PC-9 (cell line): ENCODE measurements at regions not wholly inside any gene's neighbourhood (a gene's known extent, or its start where the extent isn't known, plus 50 kb on each side); places are given as distances from the start of the nearest gene placed in this dataset.

Experiments
- BruUV-seq: library from RNA; stranded (reverse); fragments of 400-500 nt; replicated peaks from 2 replicates; lab custom pipeline; 2021; lab: Mats Ljungman, UMichigan
- CTCF ChIA-PET: fragments of 300-600 bp; sonication (Branson Sonifier 250); formaldehyde crosslinking; loops from one replicate; lab custom pipeline; 2022; ENCODE audit warnings: antibody characterized with exemption; lab: Charles Lee
- POLR2A ChIA-PET: fragments of 300-600 bp; sonication (Branson Sonifier 250); formaldehyde crosslinking; loops from one replicate; lab custom pipeline; 2022; ENCODE audit warnings: antibody characterized with exemption; ENCODE audit not compliant: unreplicated experiment; lab: Charles Lee
- DNase-seq, 2 experiments: peaks; one replicate each; pipeline versions ENCODE4 v3.0.0 to v3.0.0-alpha.2; 2015 to 2022; ENCODE audit warnings: mixed read lengths in 1 of 2
- H2AFZ ChIP-seq: fragments of 200-600 bp; sonication (generic); 2 replicates; pipeline ENCODE4 v1.8.1; 2017; ENCODE audit warnings: antibody characterized with exemption
- H3F3A ChIP-seq: fragments of 200-600 bp; sonication (generic); 2 replicates; pipeline ENCODE4 v1.8.1; 2017; ENCODE audit warnings: antibody characterized with exemption, mild to moderate bottlenecking, low read depth; ENCODE audit not compliant: insufficient read depth
- H3K27ac ChIP-seq: fragments of 200-600 bp; sonication (generic); 2 replicates; pipeline ENCODE4 v1.6.1; 2016; ENCODE audit warnings: mixed run types
- H3K27me3 ChIP-seq: fragments of 200-600 bp; sonication (generic); 2 replicates; pipeline ENCODE4 v1.6.1; 2016; ENCODE audit warnings: low read depth, mixed run types; ENCODE audit not compliant: insufficient read depth
- H3K36me3 ChIP-seq: fragments of 200-600 bp; sonication (generic); 2 replicates; pipeline ENCODE4 v1.6.1; 2016; ENCODE audit warnings: low read depth, mixed run types
- H3K4me1 ChIP-seq: fragments of 200-600 bp; sonication (generic); replicated peaks from 2 replicates; pipeline ENCODE4 v1.6.1; 2016; ENCODE audit warnings: mixed run types; ENCODE audit not compliant: insufficient read depth
- H3K4me2 ChIP-seq: fragments of 200-600 bp; sonication (generic); 2 replicates; pipeline ENCODE4 v1.6.1; 2017; ENCODE audit warnings: mixed run types
- H3K4me3 ChIP-seq: fragments of 200-600 bp; sonication (generic); 2 replicates; pipeline ENCODE4 v1.6.1; 2016; ENCODE audit warnings: mixed run types
- H3K79me2 ChIP-seq: fragments of 200-600 bp; sonication (generic); 2 replicates; pipeline ENCODE4 v1.6.1; 2017; ENCODE audit warnings: low read depth, mixed run types
- H3K9me2 ChIP-seq: fragments of 200-600 bp; sonication (generic); 2 replicates; pipeline ENCODE4 v1.8.1; 2017; ENCODE audit warnings: mild to moderate bottlenecking; ENCODE audit not compliant: insufficient read depth
- H3K9me3 ChIP-seq: fragments of 200-600 bp; sonication (generic); 2 replicates; pipeline ENCODE4 v1.8.1; 2016; ENCODE audit warnings: low read depth; ENCODE audit not compliant: insufficient read depth
- H4K20me1 ChIP-seq: fragments of 200-600 bp; sonication (generic); 2 replicates; pipeline ENCODE4 v1.8.1; 2017; ENCODE audit not compliant: insufficient read depth
- EZH2 ChIP-seq: fragments of 200-600 bp; sonication (generic); IDR thresholded peaks from 2 replicates; pipeline ENCODE4 v1.8.0; 2017; ENCODE audit warnings: antibody characterized with exemption, low read depth
- intact Hi-C: fragments of 100-400 bp; cut with micrococcal nuclease; formaldehyde crosslinking; loops from one replicate; pipeline ENCODE4 v1.10.0; 2022; ENCODE audit not compliant: unreplicated experiment
- TF ChIP-seq, protein P1 (sequence below): fragments of 200-600 bp; sonication (generic); conservative IDR thresholded peaks from 2 replicates; pipeline ENCODE4 v1.6.1; 2017; ENCODE audit warnings: mixed run types, antibody characterized with exemption, mild to moderate bottlenecking, moderate library complexity

DNA sequence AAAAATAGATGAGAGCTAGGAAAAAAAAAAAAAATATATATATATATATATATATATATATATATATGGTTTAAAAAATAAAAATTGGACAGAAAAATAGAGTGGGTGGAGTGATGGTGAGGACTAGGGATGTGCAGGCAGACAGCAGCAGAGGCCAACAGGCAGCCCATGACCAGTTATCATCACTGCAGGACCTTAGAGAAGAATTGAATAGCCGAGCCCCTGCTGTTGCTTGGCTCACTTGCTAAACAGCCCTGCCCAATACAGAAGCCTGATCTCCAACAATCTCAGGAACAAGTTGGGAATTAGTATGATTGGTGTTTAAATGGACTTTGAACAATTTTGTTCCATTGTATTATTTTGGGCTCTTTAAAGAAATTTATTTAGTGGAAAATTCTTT is 967.5 kb upstream of the PIK3C3 start:
- no peak for DNase-seq
- Histone ChIP-seq H3K4me2 (no peak overlapping the region), H3K4me1 (no peaks in the 10 kb centered on the region), H3K9me3 (no peaks in the 10 kb centered on the region), H3K79me2 (no peaks in the 10 kb centered on the region), H2AFZ (no peak overlapping the region), H4K20me1 (no peaks in the 10 kb centered on the region), H3K27me3 (no peaks in the 10 kb centered on the region), H3K36me3 (no peaks in the 10 kb centered on the region), H3K4me3 (no peak overlapping the region), H3K27ac (no peak overlapping the region), H3F3A (no peaks in the 10 kb centered on the region), H3K9me2 (no peaks in the 10 kb centered on the region)
- intact Hi-C loops: no loop called here
- BruUV-seq: no TSS peak
- POLR2A ChIA-PET: no interaction called here
- CTCF ChIA-PET: no interaction called here
- TF ChIP-seq EZH2: no peak
- TF ChIP-seq, protein P1, sequence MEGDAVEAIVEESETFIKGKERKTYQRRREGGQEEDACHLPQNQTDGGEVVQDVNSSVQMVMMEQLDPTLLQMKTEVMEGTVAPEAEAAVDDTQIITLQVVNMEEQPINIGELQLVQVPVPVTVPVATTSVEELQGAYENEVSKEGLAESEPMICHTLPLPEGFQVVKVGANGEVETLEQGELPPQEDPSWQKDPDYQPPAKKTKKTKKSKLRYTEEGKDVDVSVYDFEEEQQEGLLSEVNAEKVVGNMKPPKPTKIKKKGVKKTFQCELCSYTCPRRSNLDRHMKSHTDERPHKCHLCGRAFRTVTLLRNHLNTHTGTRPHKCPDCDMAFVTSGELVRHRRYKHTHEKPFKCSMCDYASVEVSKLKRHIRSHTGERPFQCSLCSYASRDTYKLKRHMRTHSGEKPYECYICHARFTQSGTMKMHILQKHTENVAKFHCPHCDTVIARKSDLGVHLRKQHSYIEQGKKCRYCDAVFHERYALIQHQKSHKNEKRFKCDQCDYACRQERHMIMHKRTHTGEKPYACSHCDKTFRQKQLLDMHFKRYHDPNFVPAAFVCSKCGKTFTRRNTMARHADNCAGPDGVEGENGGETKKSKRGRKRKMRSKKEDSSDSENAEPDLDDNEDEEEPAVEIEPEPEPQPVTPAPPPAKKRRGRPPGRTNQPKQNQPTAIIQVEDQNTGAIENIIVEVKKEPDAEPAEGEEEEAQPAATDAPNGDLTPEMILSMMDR: no peak

DNA sequence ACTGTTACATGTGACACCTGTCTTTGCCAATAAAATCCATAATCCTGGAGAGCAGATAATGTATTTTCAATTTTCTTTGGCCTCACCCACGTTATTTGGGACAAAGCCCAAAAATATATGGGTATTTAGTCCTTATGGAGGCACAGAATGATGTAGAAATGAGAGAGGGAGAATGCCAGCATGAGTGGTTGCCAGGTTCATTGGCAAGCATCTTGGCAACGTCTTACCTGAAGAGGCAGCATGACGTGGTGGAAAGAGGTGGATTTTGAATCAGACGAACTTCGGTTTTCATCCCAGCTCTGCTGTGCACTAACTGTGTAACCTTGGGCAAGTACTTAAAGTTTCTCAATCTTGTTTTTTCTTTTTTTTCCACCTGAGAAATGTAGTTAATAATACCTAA is 969.6 kb upstream of the PIK3C3 start:
- H3K79me2 ChIP-seq: no peaks in the 10 kb centered on the region
- H3F3A ChIP-seq: no peaks in the 10 kb centered on the region
- no peak overlapping the region for H3K4me2 ChIP-seq
- H3K36me3 ChIP-seq: no peaks in the 10 kb centered on the region
- H3K9me3 ChIP-seq: no peaks in the 10 kb centered on the region
- H2AFZ ChIP-seq: no peak overlapping the region
- H3K27ac ChIP-seq: no peak overlapping the region
- ChIA-PET POLR2A (no interaction called here), CTCF (no interaction called here)
- H4K20me1 ChIP-seq: no peaks in the 10 kb centered on the region
- no peaks in the 10 kb centered on the region for H3K4me1 ChIP-seq
- intact Hi-C loops: no loop called here
- TF ChIP-seq EZH2: no peak
- TF ChIP-seq, protein P1: no peak
- DNase-seq: no peak
- no peak overlapping the region for H3K4me3 ChIP-seq
- H3K9me2 ChIP-seq: no peaks in the 10 kb centered on the region
- BruUV-seq: no TSS peak
- H3K27me3 ChIP-seq: no peaks in the 10 kb centered on the region

DNA sequence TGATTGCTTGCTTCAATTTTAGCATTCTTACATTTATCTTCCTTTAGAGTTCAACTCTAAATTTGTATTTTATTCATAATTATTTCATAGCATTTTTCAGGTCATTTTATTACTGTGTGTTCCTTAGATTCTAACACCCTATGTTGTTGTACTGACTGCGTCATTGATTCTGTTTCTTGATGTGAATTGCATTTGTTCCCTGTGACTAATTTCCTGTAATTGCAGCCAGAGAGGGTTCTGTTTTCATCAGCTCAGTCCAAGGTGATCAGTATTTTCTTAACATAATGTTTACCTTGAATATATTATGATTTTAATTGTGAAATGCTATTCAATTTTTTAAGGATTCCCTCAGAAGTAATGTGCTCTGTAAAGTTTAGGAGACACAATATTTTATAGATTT is 970.2 kb upstream of the PIK3C3 start:
- CTCF ChIA-PET: no interaction called here
- H3K9me3 ChIP-seq: no peaks in the 10 kb centered on the region
- intact Hi-C loops: no loop called here
- no peak overlapping the region for H3K4me3 ChIP-seq
- H3K79me2 ChIP-seq: no peaks in the 10 kb centered on the region
- H3K27ac ChIP-seq: no peak overlapping the region
- TF ChIP-seq, protein P1: no peak
- no peak for TF ChIP-seq EZH2
- no peak overlapping the region for H3K4me2 ChIP-seq
- no peak overlapping the region for H2AFZ ChIP-seq
- no peaks in the 10 kb centered on the region for H3F3A ChIP-seq
- no peak for DNase-seq
- H3K27me3 ChIP-seq: no peaks in the 10 kb centered on the region
- no peaks in the 10 kb centered on the region for H4K20me1 ChIP-seq
- H3K9me2 ChIP-seq: no peaks in the 10 kb centered on the region
- POLR2A ChIA-PET: no interaction called here
- no peaks in the 10 kb centered on the region for H3K36me3 ChIP-seq
- H3K4me1 ChIP-seq: no peaks in the 10 kb centered on the region
- BruUV-seq: no TSS peak
